22Rv1 (cell line): ENCODE measurements at regions not wholly inside any gene's neighbourhood (a gene's known extent, or its start where the extent isn't known, plus 50 kb on each side); places are given as distances from the start of the nearest gene placed in this dataset.

Source experiments
- ZFX ChIP-seq: fragments of 450-650 bp; IDR thresholded peaks from 2 replicates; pipeline ENCODE4 v1.6.1; 2017; ENCODE audit warnings: antibody characterized with exemption, borderline replicate concordance
- TF ChIP-seq, protein P1 (sequence below): fragments of 450-650 bp; IDR thresholded peaks from 2 replicates; pipeline ENCODE4 v1.5.1; 2017; ENCODE audit warnings: mild to moderate bottlenecking

DNA sequence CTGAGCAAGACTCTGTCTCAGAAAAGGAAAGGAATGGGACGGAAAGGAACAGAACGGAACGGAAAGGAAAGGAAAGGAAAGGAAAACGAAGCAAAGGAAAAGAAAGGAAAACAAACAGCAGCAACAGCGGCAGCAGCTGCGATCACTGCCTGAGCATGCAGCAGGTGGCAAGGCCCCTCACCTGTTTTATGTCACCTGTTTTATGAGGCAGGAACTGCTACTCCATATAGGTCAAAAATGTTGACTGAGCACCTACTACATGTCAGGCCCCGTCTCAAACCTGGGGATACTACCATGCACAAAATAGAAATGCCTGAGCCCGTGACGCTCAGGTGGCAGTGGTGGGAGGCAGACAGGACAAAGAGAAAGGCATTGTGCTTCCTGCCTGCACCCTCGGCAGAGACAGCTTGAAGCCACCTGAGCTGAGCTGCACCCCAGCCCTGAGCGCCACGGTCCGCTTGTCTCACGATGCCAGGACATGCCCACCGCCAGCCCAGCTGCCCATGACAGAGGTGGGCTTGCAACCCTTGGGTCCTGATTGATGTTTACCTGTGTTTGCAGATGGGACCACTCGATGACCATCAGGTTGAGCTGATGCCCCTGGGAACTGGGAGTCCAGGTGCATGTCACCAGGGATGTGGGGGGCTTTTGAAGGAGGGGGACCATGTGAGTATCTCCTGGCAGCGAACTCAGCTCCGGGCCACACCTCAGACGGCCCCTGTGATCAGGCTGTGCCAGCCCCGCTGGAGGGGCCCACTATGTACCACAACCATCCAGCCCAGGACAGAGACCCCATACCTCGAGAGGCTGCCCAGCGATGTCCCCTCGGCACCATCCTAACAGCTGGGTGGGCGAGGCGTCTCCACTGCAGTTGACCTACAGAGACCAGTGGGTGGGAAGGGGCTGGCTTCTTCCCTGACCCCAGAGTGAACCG is 77.4 kb downstream of the RMI2 start:
- TF ChIP-seq, protein P1, sequence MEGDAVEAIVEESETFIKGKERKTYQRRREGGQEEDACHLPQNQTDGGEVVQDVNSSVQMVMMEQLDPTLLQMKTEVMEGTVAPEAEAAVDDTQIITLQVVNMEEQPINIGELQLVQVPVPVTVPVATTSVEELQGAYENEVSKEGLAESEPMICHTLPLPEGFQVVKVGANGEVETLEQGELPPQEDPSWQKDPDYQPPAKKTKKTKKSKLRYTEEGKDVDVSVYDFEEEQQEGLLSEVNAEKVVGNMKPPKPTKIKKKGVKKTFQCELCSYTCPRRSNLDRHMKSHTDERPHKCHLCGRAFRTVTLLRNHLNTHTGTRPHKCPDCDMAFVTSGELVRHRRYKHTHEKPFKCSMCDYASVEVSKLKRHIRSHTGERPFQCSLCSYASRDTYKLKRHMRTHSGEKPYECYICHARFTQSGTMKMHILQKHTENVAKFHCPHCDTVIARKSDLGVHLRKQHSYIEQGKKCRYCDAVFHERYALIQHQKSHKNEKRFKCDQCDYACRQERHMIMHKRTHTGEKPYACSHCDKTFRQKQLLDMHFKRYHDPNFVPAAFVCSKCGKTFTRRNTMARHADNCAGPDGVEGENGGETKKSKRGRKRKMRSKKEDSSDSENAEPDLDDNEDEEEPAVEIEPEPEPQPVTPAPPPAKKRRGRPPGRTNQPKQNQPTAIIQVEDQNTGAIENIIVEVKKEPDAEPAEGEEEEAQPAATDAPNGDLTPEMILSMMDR, result no peak
- TF ChIP-seq ZFX, result no peak
